GM23248 (cell line): ENCODE measurements at regions not wholly inside any gene's neighbourhood (a gene's known extent, or its start where the extent isn't known, plus 50 kb on each side); places are given as distances from the start of the nearest gene placed in this dataset.

Source experiments
- DNase-seq: peaks from one replicate; pipeline ENCODE4 v3.0.0-alpha.2; 2015
- H2AFZ ChIP-seq: fragments of 200-600 bp; sonication (generic); 2 replicates; pipeline ENCODE4 v1.6.1; 2016; ENCODE audit warnings: antibody characterized with exemption
- H3F3A ChIP-seq: fragments of 200-600 bp; sonication (generic); 2 replicates; pipeline ENCODE4 v1.6.1; 2016; ENCODE audit warnings: mild to moderate bottlenecking, antibody characterized with exemption, mixed run types; ENCODE audit not compliant: insufficient read depth
- H3K27ac ChIP-seq: fragments of 200-600 bp; sonication (generic); 2 replicates; pipeline ENCODE4 v1.5.1; 2016; ENCODE audit warnings: mild to moderate bottlenecking
- H3K27me3 ChIP-seq: fragments of 200-600 bp; sonication (generic); replicated peaks from 2 replicates; pipeline ENCODE4 v1.6.1; 2016; ENCODE audit warnings: mild to moderate bottlenecking; ENCODE audit not compliant: insufficient read depth
- H3K36me3 ChIP-seq: fragments of 200-600 bp; sonication (generic); 2 replicates; pipeline ENCODE4 v1.6.1; 2016; ENCODE audit warnings: low read depth, mild to moderate bottlenecking
- H3K4me1 ChIP-seq: fragments of 200-600 bp; sonication (generic); 2 replicates; pipeline ENCODE4 v1.6.1; 2016; ENCODE audit warnings: mild to moderate bottlenecking; ENCODE audit not compliant: insufficient read depth
- H3K4me2 ChIP-seq: fragments of 200-600 bp; sonication (generic); one replicate; pipeline ENCODE4 v1.6.1; 2016; ENCODE audit warnings: mild to moderate bottlenecking; ENCODE audit not compliant: unreplicated experiment
- H3K4me3 ChIP-seq: fragments of 200-600 bp; sonication (generic); 2 replicates; pipeline ENCODE4 v1.5.1; 2016; ENCODE audit warnings: mild to moderate bottlenecking
- H3K79me2 ChIP-seq: fragments of 200-600 bp; sonication (generic); 2 replicates; pipeline ENCODE4 v1.6.1; 2016; ENCODE audit warnings: mild to moderate bottlenecking; ENCODE audit not compliant: insufficient read depth
- H3K9ac ChIP-seq: fragments of 200-600 bp; sonication (generic); 2 replicates; pipeline ENCODE4 v1.6.1; 2016; ENCODE audit warnings: mild to moderate bottlenecking
- H3K9me2 ChIP-seq: fragments of 200-600 bp; sonication (generic); 2 replicates; pipeline ENCODE4 v1.6.1; 2016; ENCODE audit warnings: mixed run types, mild to moderate bottlenecking, moderate library complexity; ENCODE audit not compliant: insufficient read depth
- H3K9me3 ChIP-seq: fragments of 200-600 bp; sonication (generic); one replicate; pipeline ENCODE4 v1.6.1; 2017; ENCODE audit warnings: low read depth
- H4K20me1 ChIP-seq: fragments of 200-600 bp; sonication (generic); 2 replicates; pipeline ENCODE4 v1.6.0; 2016; ENCODE audit not compliant: insufficient read depth
- EZH2 ChIP-seq: fragments of 200-600 bp; sonication (generic); IDR thresholded peaks from 2 replicates; pipeline ENCODE4 v1.6.1; 2018; ENCODE audit warnings: antibody characterized with exemption, mild to moderate bottlenecking; ENCODE audit not compliant: insufficient read depth, poor library complexity, severe bottlenecking
- EZH2phosphoT487 ChIP-seq: fragments of 200-600 bp; sonication (generic); IDR thresholded peaks from 2 replicates; pipeline ENCODE4 v1.6.1; 2018; ENCODE audit warnings: antibody characterized with exemption, moderate library complexity, mild to moderate bottlenecking, low read depth; ENCODE audit not compliant: insufficient read depth
- WGBS, 2 experiments: methylation state at CpG; one replicate each; pipeline ENCODE4 v1.1.6; 2015 to 2017; ENCODE audit warnings: low lambda C conversion rate in 2 of 2, low coverage in 1 of 2; ENCODE audit errors: missing lambda C conversion rate in 2 of 2; 5-methylcytosine and 5-hydroxymethylcytosine counted together
- in situ Hi-C: fragments of 300-500 bp; cut with MboI; formaldehyde crosslinking; loops from 2 replicates; pipeline ENCODE4 v1.15.0; 2020

DNA sequence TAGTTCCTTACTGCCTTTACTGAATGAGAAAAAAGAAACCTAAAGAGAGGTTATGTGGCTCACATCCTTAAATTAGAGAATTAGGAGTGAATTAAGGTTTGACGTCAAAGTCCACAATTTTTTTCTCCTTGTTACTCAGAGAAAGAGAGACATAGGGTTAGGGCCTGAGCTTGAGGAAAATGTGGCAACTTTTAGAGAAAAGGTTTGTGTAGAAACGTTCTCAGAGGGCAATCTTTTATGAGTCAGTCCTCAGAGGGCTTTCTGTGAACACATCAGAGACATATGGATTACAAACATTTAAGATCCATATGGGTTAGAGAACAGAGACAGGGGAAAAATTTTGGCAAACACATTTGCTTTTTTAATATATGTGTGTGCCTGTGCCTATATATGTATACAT is 242.8 kb downstream of the TGFB2 start:
- no peak for TF ChIP-seq EZH2phosphoT487
- no peak for TF ChIP-seq EZH2
- 46 to 77% methylated on average over 2 of the region's 2 CpGs for WGBS, 2 experiments
- no peaks in the 10 kb centered on the region for H3K27me3 ChIP-seq
- H3K79me2 ChIP-seq, result no peaks in the 10 kb centered on the region
- H3K4me3 ChIP-seq, result no peak overlapping the region
- H3F3A ChIP-seq, result peaks cover 13% of the 10 kb centered on the region
- H3K4me2 ChIP-seq, result no peak overlapping the region
- H2AFZ ChIP-seq, result no peak overlapping the region
- H4K20me1 ChIP-seq, result no peaks in the 10 kb centered on the region
- peaks cover 15% of the 10 kb centered on the region for H3K4me1 ChIP-seq
- no peaks in the 10 kb centered on the region for H3K9me2 ChIP-seq
- no peak for DNase-seq
- in situ Hi-C loops, result no loop called here
- H3K9me3 ChIP-seq, result no peaks in the 10 kb centered on the region
- no peak overlapping the region for H3K9ac ChIP-seq
- H3K36me3 ChIP-seq, result no peaks in the 10 kb centered on the region
- no peak overlapping the region for H3K27ac ChIP-seq

DNA sequence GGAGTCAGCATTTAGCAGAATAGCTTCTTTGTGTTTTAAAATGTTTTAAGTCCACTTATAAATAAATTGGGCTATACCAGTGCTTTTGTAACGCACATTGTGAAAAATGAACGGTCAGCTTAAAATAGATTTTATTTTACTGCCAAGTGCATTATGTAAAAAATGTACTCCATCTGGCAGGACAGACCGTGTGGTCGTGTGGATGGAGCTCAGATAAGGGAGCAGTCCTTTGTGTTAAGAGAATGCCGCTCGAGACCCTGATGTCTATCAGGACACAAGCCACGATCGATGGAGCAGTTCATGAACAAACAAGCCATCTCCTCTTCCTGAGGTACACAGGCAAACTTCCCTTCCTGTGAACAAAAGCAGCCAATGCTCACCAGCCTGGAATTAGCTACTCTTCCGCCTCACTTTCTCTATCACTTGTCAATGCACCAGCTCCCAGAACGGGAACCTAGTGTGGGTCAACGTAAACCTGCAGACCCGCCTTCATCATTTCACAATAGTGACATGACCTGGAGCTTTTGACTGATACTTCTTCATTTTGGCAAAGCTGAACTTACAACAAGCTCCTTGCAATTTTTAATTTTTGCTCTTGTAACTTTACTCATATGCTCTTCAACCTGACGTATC is 243.5 kb downstream of the TGFB2 start:
- in situ Hi-C loops, result no loop called here
- no peak overlapping the region for H3K27ac ChIP-seq
- no peak for DNase-seq
- no peaks in the 10 kb centered on the region for H3K27me3 ChIP-seq
- no peak overlapping the region for H3K4me2 ChIP-seq
- peaks cover 15% of the 10 kb centered on the region for H3K4me1 ChIP-seq
- peaks cover 13% of the 10 kb centered on the region for H3F3A ChIP-seq
- WGBS, 2 experiments, result 79 to 80% methylated on average over 13 of the region's 13 CpGs
- no peaks in the 10 kb centered on the region for H3K9me2 ChIP-seq
- H3K79me2 ChIP-seq, result no peaks in the 10 kb centered on the region
- H3K36me3 ChIP-seq, result no peaks in the 10 kb centered on the region
- TF ChIP-seq EZH2phosphoT487 (no peak), EZH2 (no peak)
- H3K9ac ChIP-seq, result no peak overlapping the region
- H4K20me1 ChIP-seq, result no peaks in the 10 kb centered on the region
- H3K9me3 ChIP-seq, result no peaks in the 10 kb centered on the region
- no peak overlapping the region for H3K4me3 ChIP-seq
- H2AFZ ChIP-seq, result no peak overlapping the region

DNA sequence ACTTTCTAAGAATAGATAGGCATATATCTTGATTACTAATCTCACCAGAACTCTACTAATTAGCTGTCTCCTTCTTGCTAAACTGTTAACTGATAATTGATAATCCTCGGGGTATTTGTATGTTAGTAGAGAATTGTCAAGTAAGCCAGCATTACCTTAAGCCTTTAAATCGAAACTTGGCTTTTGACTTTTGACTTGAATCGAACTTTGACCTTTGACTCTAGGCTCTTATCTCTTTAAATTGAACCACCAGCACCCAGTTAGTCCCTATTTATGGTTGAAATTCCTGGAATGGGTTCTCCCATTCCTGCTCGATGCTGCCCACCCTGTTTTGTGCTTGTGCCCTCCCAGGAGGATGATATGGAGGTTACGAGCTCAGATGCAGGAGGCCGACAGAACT is 244.4 kb downstream of the TGFB2 start:
- WGBS, 2 experiments, result 76 to 83% methylated on average over 6 of the region's 6 CpGs
- no peak for DNase-seq
- in situ Hi-C loops, result no loop called here

DNA sequence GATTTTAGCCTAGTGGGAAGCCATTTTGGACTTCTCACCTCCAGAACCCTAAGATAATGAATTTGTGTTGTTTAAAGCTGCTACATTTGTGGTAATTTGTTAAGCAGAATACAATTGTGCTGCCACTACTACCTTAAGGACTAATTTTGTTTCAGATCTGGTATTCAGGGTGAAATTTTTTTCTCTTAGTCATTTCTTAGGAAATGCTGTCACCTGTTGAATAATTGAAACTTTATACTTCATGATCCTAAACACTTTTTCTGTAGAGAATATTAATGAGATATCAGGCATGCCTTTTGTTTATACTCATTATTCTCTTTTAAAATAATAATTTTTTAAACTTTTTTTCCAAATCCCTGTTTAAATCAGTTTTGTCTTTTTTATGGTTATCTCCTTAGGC is 246.8 kb downstream of the TGFB2 start:
- no peak overlapping the region for H3K4me2 ChIP-seq
- no peak overlapping the region for H3K9ac ChIP-seq
- in situ Hi-C loops, result no loop called here

More for the DNA sequence above, 244.4 kb downstream of the TGFB2 start:
- Histone ChIP-seq H3K9me3 (no peaks in the 10 kb centered on the region), H3F3A (peaks cover 9% of the 10 kb centered on the region), H3K79me2 (no peaks in the 10 kb centered on the region), H3K27ac (no peak overlapping the region), H3K4me3 (no peak overlapping the region), H3K4me1 (peaks cover 11% of the 10 kb centered on the region), H3K9ac (no peak overlapping the region), H3K4me2 (no peak overlapping the region), H2AFZ (no peak overlapping the region), H3K36me3 (no peaks in the 10 kb centered on the region), H4K20me1 (no peaks in the 10 kb centered on the region), H3K27me3 (no peaks in the 10 kb centered on the region), H3K9me2 (no peaks in the 10 kb centered on the region)
- TF ChIP-seq EZH2 (no peak), EZH2phosphoT487 (no peak)

DNA sequence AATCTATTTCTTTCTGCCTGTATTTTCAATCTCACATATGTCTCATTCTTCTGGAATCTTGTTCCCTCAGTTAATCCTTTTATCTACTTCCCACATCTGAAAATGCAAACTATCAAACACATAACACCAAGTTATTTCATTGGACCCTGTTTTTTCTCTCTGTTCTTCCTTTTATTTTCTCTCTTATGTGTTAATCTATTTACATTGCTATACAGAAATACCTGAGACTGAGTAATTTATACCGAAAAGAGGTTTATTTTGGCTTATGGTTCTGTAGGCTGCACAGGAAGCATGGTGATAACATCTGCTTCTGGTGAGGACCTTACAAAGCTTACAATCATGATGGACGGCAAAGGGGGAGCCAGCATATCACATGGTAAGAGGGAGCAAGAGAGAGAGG is 247.6 kb downstream of the TGFB2 start:
- Histone ChIP-seq H3K4me3 (no peak overlapping the region), H3F3A (no peaks in the 10 kb centered on the region), H3K9me3 (no peaks in the 10 kb centered on the region), H3K79me2 (no peaks in the 10 kb centered on the region), H4K20me1 (no peaks in the 10 kb centered on the region), H2AFZ (no peak overlapping the region), H3K9me2 (no peaks in the 10 kb centered on the region), H3K4me1 (no peaks in the 10 kb centered on the region), H3K27ac (no peak overlapping the region), H3K9ac (no peak overlapping the region), H3K4me2 (peak overlapping the region; percentile 14), H3K27me3 (no peaks in the 10 kb centered on the region), H3K36me3 (no peaks in the 10 kb centered on the region)
- 62 to 70% methylated on average over 2 of the region's 2 CpGs for WGBS, 2 experiments
- TF ChIP-seq EZH2phosphoT487 (no peak), EZH2 (no peak)
- DNase-seq, result no peak
- in situ Hi-C loops, result no loop called here

More for the DNA sequence above, 246.8 kb downstream of the TGFB2 start:
- no peaks in the 10 kb centered on the region for H3K79me2 ChIP-seq
- no peak overlapping the region for H2AFZ ChIP-seq
- H3K9me3 ChIP-seq, result no peaks in the 10 kb centered on the region
- H3K4me3 ChIP-seq, result no peak overlapping the region
- no peaks in the 10 kb centered on the region for H3K4me1 ChIP-seq
- TF ChIP-seq EZH2phosphoT487 (no peak), EZH2 (no peak)
- no peak for DNase-seq
- H3F3A ChIP-seq, result no peaks in the 10 kb centered on the region
- no peak overlapping the region for H3K27ac ChIP-seq
- no peaks in the 10 kb centered on the region for H3K36me3 ChIP-seq
- no peaks in the 10 kb centered on the region for H3K27me3 ChIP-seq
- H4K20me1 ChIP-seq, result no peaks in the 10 kb centered on the region
- H3K9me2 ChIP-seq, result no peaks in the 10 kb centered on the region
